Gastroesophageal sphincter (tissue), 4 donors: ENCODE measurements at regions not wholly inside any gene's neighbourhood (a gene's known extent, or its start where the extent isn't known, plus 50 kb on each side); places are given as distances from the start of the nearest gene placed in this dataset.
A peak's percentile ranks its signal among the peaks of the same experiment; 100 is the strongest.
"Not testable (repeated sequence)": the region's sequence is repeated elsewhere in the genome, so short reads cannot be mapped to it uniquely, and the experiment has no call there.

ENCODE experiments used
- ATAC-seq: fragments of 150-250 bp; one replicate; pipeline ENCODE4 v1.9.1; 2016; ENCODE audit warnings: mild to moderate bottlenecking, moderate library complexity
- H3K27ac ChIP-seq, 4 donors: fragments of 200-600 bp; sonication (generic) in 3 of 4; 1 replicate in 3 of 4; 2 replicates in 1 of 4; pipeline ENCODE4 v1.5.1; 2016 to 2019
- H3K27me3 ChIP-seq: fragments of 200-600 bp; sonication (generic); one replicate; pipeline ENCODE4 v1.5.1; 2019
- H3K36me3 ChIP-seq, 2 donors: fragments of 200-600 bp; sonication (generic); one replicate each; pipeline ENCODE4 v1.5.1; 2019; ENCODE audit warnings: control low read depth in 1 of 2
- H3K4me1 ChIP-seq, 3 donors: fragments of 200-600 bp; sonication (generic); 1 replicate in 2 of 3; 2 replicates in 1 of 3; pipeline ENCODE4 v1.5.1; 2016 to 2019; ENCODE audit warnings: control low read depth in 2 of 3
- H3K4me3 ChIP-seq, 2 donors: fragments of 200-600 bp; sonication (generic); one replicate each; pipeline ENCODE4 v1.5.1; 2019; ENCODE audit warnings: mild to moderate bottlenecking in 1 of 2, moderate library complexity in 1 of 2
- H3K9me3 ChIP-seq, 3 donors: fragments of 200-600 bp; sonication (generic); one replicate each; pipeline ENCODE4 v1.5.1; 2017 to 2019; ENCODE audit warnings: control low read depth in 2 of 3
- EP300 ChIP-seq: sonication (generic); formaldehyde crosslinking; IDR thresholded peaks from one replicate; pipeline ENCODE4 v1.6.1; 2017; ENCODE audit warnings: antibody characterized with exemption, mild to moderate bottlenecking
- POLR2A ChIP-seq, 2 donors: fragments of 450-650 bp; IDR thresholded peaks; one replicate each; pipeline ENCODE4 v1.6.1; 2017; ENCODE audit warnings: antibody characterized with exemption in 2 of 2, mild to moderate bottlenecking in 2 of 2, moderate library complexity in 1 of 2
- POLR2AphosphoS5 ChIP-seq: sonication (generic); formaldehyde crosslinking; IDR thresholded peaks from one replicate; pipeline ENCODE4 v1.6.1; 2017; ENCODE audit warnings: antibody characterized with exemption
- WGBS, 2 donors: methylation state at CpG; one replicate each; pipeline ENCODE4 v1.1.5; 2018; ENCODE audit warnings: low coverage in 1 of 2; 5-methylcytosine and 5-hydroxymethylcytosine counted together
- TF ChIP-seq, protein P1 (sequence below), 4 experiments: fragments of 200-600 bp in 2 of 4; fragments of 450-650 bp in 2 of 4; sonication (generic) in 1 of 4; IDR thresholded peaks; one replicate each; pipeline ENCODE4 v1.5.1; 2017 to 2019; ENCODE audit warnings: antibody characterized with exemption in 4 of 4, mild to moderate bottlenecking in 2 of 4, moderate library complexity in 2 of 4

GRCh38 chr9:78115073-78115472 lies 83.5 kb upstream of the GNAQ start:
- TF ChIP-seq POLR2AphosphoS5, result no peak
- TF ChIP-seq, protein P1, sequence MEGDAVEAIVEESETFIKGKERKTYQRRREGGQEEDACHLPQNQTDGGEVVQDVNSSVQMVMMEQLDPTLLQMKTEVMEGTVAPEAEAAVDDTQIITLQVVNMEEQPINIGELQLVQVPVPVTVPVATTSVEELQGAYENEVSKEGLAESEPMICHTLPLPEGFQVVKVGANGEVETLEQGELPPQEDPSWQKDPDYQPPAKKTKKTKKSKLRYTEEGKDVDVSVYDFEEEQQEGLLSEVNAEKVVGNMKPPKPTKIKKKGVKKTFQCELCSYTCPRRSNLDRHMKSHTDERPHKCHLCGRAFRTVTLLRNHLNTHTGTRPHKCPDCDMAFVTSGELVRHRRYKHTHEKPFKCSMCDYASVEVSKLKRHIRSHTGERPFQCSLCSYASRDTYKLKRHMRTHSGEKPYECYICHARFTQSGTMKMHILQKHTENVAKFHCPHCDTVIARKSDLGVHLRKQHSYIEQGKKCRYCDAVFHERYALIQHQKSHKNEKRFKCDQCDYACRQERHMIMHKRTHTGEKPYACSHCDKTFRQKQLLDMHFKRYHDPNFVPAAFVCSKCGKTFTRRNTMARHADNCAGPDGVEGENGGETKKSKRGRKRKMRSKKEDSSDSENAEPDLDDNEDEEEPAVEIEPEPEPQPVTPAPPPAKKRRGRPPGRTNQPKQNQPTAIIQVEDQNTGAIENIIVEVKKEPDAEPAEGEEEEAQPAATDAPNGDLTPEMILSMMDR (IDR thresholded peaks at IDR 0.05), result peak in 1 of 4 experiments; percentile 15
- H3K4me1 ChIP-seq, result no peaks in the 10 kb centered on the region
- H3K27me3 ChIP-seq, result no peaks in the 10 kb centered on the region
- 90% methylated on average over 1 of the region's 1 CpG; no CpG with 5 or more reads in 1 of the 2 donors for WGBS, 2 donors
- no peak overlapping the region for H3K27ac ChIP-seq
- H3K9me3 ChIP-seq, result no peaks in the 10 kb centered on the region
- H3K36me3 ChIP-seq, result no peaks in the 10 kb centered on the region
- ATAC-seq, result no peak
- no peak overlapping the region for H3K4me3 ChIP-seq

DNA sequence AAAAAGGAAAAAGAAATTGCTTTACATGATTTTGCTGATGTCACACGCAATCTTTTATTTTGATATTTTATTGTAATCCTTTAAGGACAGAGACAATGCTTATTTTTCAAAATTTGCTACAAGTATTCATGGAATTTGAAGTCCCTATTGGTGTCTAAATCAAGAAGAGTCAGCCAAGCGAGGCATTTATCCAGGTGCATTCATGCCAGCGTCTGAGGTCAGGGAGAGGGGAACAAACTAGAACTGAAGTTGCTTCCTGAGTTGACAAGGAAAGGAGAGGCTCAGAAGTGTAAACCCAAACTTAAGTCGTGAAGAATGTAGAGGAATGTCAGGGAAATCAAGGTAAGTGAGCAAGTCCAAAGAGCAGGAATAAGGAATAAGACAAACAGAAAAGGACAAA lies 83.0 kb upstream of the GNAQ start:
- 56 to 73% methylated on average over 4 of the region's 4 CpGs for WGBS, 2 donors
- TF ChIP-seq POLR2AphosphoS5 (no peak), EP300 (no peak), POLR2A (IDR thresholded peaks at IDR 0.05) (no peak)
- TF ChIP-seq, protein P1 (IDR thresholded peaks at IDR 0.05), result no peak
- H3K4me3 ChIP-seq, result no peak overlapping the region
- H3K27me3 ChIP-seq, result no peaks in the 10 kb centered on the region
- H3K4me1 ChIP-seq, result no peaks in the 10 kb centered on the region
- H3K36me3 ChIP-seq, result no peaks in the 10 kb centered on the region
- H3K9me3 ChIP-seq, result no peaks in the 10 kb centered on the region
- no peak overlapping the region for H3K27ac ChIP-seq
- no peak for ATAC-seq

DNA sequence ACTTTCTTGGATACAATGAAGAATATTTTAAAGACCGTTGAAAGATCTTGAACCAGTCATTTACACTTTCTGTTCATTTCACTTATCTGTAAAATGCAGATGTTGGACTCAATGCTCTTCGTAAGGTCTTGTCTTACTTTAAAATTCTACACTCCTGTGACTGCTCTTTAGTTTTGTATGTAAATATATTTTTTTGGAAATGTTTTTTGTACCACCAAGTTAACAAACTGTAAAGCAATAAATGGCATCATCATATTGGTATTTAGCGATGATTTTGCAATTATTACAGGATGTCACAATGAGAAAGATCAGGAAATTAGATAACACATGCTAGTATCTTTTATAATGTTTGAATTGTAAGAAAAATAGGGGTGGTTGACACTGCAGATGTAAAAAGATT lies 80.8 kb upstream of the GNAQ start:
- H3K27ac ChIP-seq, result no peak overlapping the region
- H3K36me3 ChIP-seq, result no peaks in the 10 kb centered on the region
- no peak overlapping the region for H3K4me3 ChIP-seq
- no peak for ATAC-seq
- H3K27me3 ChIP-seq, result no peaks in the 10 kb centered on the region
- no peaks in the 10 kb centered on the region for H3K9me3 ChIP-seq
- H3K4me1 ChIP-seq, result no peaks in the 10 kb centered on the region
- TF ChIP-seq EP300, result no peak
- TF ChIP-seq POLR2AphosphoS5, result no peak
- TF ChIP-seq POLR2A (IDR thresholded peaks at IDR 0.05), result no peak
- TF ChIP-seq, protein P1 (IDR thresholded peaks at IDR 0.05), result no peak
- 81 to 84% methylated on average over 3 of the region's 3 CpGs for WGBS, 2 donors

DNA sequence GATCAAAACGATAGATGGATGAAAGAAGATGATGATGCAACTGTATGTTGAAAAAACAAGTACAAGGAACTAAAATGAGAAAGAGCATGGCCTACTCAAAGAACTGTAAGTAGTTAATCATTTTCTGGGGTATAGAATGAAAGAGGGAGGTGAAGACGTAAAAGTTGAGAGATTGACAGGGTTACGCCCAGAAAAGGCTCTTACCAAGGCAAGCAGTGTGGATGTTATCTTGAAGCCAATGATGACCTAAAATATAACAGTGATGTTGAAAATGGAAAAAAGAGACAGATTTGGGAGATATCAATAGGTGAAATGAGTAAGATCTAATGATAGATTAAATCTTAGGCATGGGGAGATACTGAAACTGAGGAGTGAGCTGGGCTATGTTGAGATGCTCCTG lies 80.4 kb upstream of the GNAQ start:
- ATAC-seq, result no peak
- H3K27ac ChIP-seq, result no peak overlapping the region
- no peaks in the 10 kb centered on the region for H3K36me3 ChIP-seq
- H3K4me3 ChIP-seq, result no peak overlapping the region
- TF ChIP-seq, protein P1 (IDR thresholded peaks at IDR 0.05), result no peak
- TF ChIP-seq POLR2AphosphoS5 (no peak), POLR2A (IDR thresholded peaks at IDR 0.05) (no peak)
- no peaks in the 10 kb centered on the region for H3K9me3 ChIP-seq
- no peaks in the 10 kb centered on the region for H3K27me3 ChIP-seq
- WGBS, 2 donors, result 71 to 93% methylated on average over 1 to 3 of the region's 3 CpGs
- H3K4me1 ChIP-seq, result no peaks in the 10 kb centered on the region

GRCh38 chr9:78109075-78109474 lies 77.5 kb upstream of the GNAQ start:
- no peak for ATAC-seq
- no peak overlapping the region for H3K27ac ChIP-seq
- no peak overlapping the region for H3K4me3 ChIP-seq
- no peaks in the 10 kb centered on the region for H3K9me3 ChIP-seq
- H3K36me3 ChIP-seq, result no peaks in the 10 kb centered on the region
- no peaks in the 10 kb centered on the region for H3K4me1 ChIP-seq
- TF ChIP-seq, protein P1 (IDR thresholded peaks at IDR 0.05), result no peak
- TF ChIP-seq EP300 (no peak), POLR2AphosphoS5 (no peak)
- 71 to 82% methylated on average over 2 of the region's 2 CpGs for WGBS, 2 donors
- H3K27me3 ChIP-seq, result no peaks in the 10 kb centered on the region

- H3K4me1 ChIP-seq, H3K36me3 ChIP-seq, H3K27me3 ChIP-seq, H3K27ac ChIP-seq, ATAC-seq, H3K9me3 ChIP-seq, H3K4me3 ChIP-seq: not testable (repeated sequence)
- WGBS, 2 donors, result 85 to 87% methylated on average over 3 to 5 of the region's 8 CpGs
These were observed 75.0 kb upstream of the GNAQ start for GRCh38 chr9:78106586-78106985.
